IPS-15b (cell line): ENCODE measurements at regions not wholly inside any gene's neighbourhood (a gene's known extent, or its start where the extent isn't known, plus 50 kb on each side); places are given as distances from the start of the nearest gene placed in this dataset.

ENCODE experiments used
- H3K27me3 ChIP-seq: one replicate; pipeline ENCODE4 v1.6.1; 2013; ENCODE audit warnings: low read length; ENCODE audit not compliant: control insufficient read depth, insufficient read depth
- H3K36me3 ChIP-seq: one replicate; pipeline ENCODE4 v1.6.1; 2013; ENCODE audit warnings: low read length; ENCODE audit not compliant: control insufficient read depth, insufficient read depth
- H3K4me1 ChIP-seq: one replicate; pipeline ENCODE4 v1.6.1; 2013; ENCODE audit warnings: mild to moderate bottlenecking, low read length; ENCODE audit not compliant: control insufficient read depth, insufficient read depth
- H3K4me3 ChIP-seq: one replicate; pipeline ENCODE4 v1.5.1; 2013; ENCODE audit warnings: low read depth, low read length
- H3K9ac ChIP-seq: one replicate; pipeline ENCODE4 v1.6.1; 2013; ENCODE audit warnings: low read depth, mild to moderate bottlenecking, low read length
- H3K9me3 ChIP-seq: one replicate; pipeline ENCODE4 v1.6.1; 2013; ENCODE audit warnings: mild to moderate bottlenecking, low read length; ENCODE audit not compliant: control insufficient read depth, insufficient read depth

GRCh38 chr1:29916656-29917369, 680.5 kb downstream of the PTPRU start:
- Histone ChIP-seq H3K4me1 (no peaks in the 10 kb centered on the region), H3K9ac (no peak overlapping the region), H3K27me3 (no peaks in the 10 kb centered on the region), H3K4me3 (no peak overlapping the region), H3K36me3 (no peaks in the 10 kb centered on the region), H3K9me3 (no peaks in the 10 kb centered on the region)

- no peak overlapping the region for H3K4me3 ChIP-seq
- H3K4me1 ChIP-seq, result no peaks in the 10 kb centered on the region
- no peaks in the 10 kb centered on the region for H3K9me3 ChIP-seq
- no peaks in the 10 kb centered on the region for H3K27me3 ChIP-seq
- H3K36me3 ChIP-seq, result no peaks in the 10 kb centered on the region
- H3K9ac ChIP-seq, result no peak overlapping the region
Observed at GRCh38 chr1:29914936-29915335, 678.6 kb downstream of the PTPRU start.

- Histone ChIP-seq H3K4me3 (no peak overlapping the region), H3K27me3 (no peaks in the 10 kb centered on the region), H3K36me3 (no peaks in the 10 kb centered on the region), H3K4me1 (no peaks in the 10 kb centered on the region), H3K9ac (no peak overlapping the region), H3K9me3 (no peaks in the 10 kb centered on the region)
Observed at GRCh38 chr1:29912425-29912824, 676.1 kb downstream of the PTPRU start.

- Histone ChIP-seq H3K4me1 (no peaks in the 10 kb centered on the region), H3K27me3 (no peaks in the 10 kb centered on the region), H3K36me3 (no peaks in the 10 kb centered on the region), H3K4me3 (no peak overlapping the region), H3K9me3 (no peaks in the 10 kb centered on the region), H3K9ac (no peak overlapping the region)
Observed at GRCh38 chr1:29909962-29910361, 673.6 kb downstream of the PTPRU start.

GRCh38 chr1:29907596-29907995, 671.3 kb downstream of the PTPRU start:
- no peak overlapping the region for H3K9ac ChIP-seq
- H3K27me3 ChIP-seq, result no peaks in the 10 kb centered on the region
- no peaks in the 10 kb centered on the region for H3K36me3 ChIP-seq
- no peaks in the 10 kb centered on the region for H3K9me3 ChIP-seq
- no peak overlapping the region for H3K4me3 ChIP-seq
- no peaks in the 10 kb centered on the region for H3K4me1 ChIP-seq

- Histone ChIP-seq H3K9me3 (no peaks in the 10 kb centered on the region), H3K9ac (no peak overlapping the region), H3K4me3 (no peak overlapping the region), H3K4me1 (peaks cover 1% of the 10 kb centered on the region), H3K27me3 (no peaks in the 10 kb centered on the region), H3K36me3 (no peaks in the 10 kb centered on the region)
Observed at GRCh38 chr1:29906927-29907326, 670.6 kb downstream of the PTPRU start.

- no peak overlapping the region for H3K4me3 ChIP-seq
- no peak overlapping the region for H3K9ac ChIP-seq
- no peaks in the 10 kb centered on the region for H3K36me3 ChIP-seq
- no peaks in the 10 kb centered on the region for H3K9me3 ChIP-seq
- peaks cover 7% of the 10 kb centered on the region for H3K4me1 ChIP-seq
- no peaks in the 10 kb centered on the region for H3K27me3 ChIP-seq
Observed at GRCh38 chr1:29903548-29904166, 667.3 kb downstream of the PTPRU start.

GRCh38 chr1:29901624-29902325, 665.5 kb downstream of the PTPRU start:
- H3K9me3 ChIP-seq, result no peaks in the 10 kb centered on the region
- no peaks in the 10 kb centered on the region for H3K27me3 ChIP-seq
- H3K4me1 ChIP-seq, result peaks cover 7% of the 10 kb centered on the region
- H3K9ac ChIP-seq, result no peak overlapping the region
- no peaks in the 10 kb centered on the region for H3K36me3 ChIP-seq
- H3K4me3 ChIP-seq, result no peak overlapping the region

GRCh38 chr1:29900712-29901111, 664.4 kb downstream of the PTPRU start:
- no peak overlapping the region for H3K9ac ChIP-seq
- H3K9me3 ChIP-seq, result no peaks in the 10 kb centered on the region
- H3K36me3 ChIP-seq, result no peaks in the 10 kb centered on the region
- H3K4me3 ChIP-seq, result no peak overlapping the region
- H3K27me3 ChIP-seq, result no peaks in the 10 kb centered on the region
- peaks cover 7% of the 10 kb centered on the region for H3K4me1 ChIP-seq

GRCh38 chr1:29900104-29900679, 663.9 kb downstream of the PTPRU start:
- Histone ChIP-seq H3K4me1 (peaks cover 7% of the 10 kb centered on the region), H3K9me3 (no peaks in the 10 kb centered on the region), H3K36me3 (no peaks in the 10 kb centered on the region), H3K4me3 (no peak overlapping the region), H3K27me3 (no peaks in the 10 kb centered on the region), H3K9ac (no peak overlapping the region)

GRCh38 chr1:29896791-29897714, 660.7 kb downstream of the PTPRU start:
- no peaks in the 10 kb centered on the region for H3K27me3 ChIP-seq
- H3K4me3 ChIP-seq, result no peak overlapping the region
- H3K9me3 ChIP-seq, result no peaks in the 10 kb centered on the region
- H3K9ac ChIP-seq, result no peak overlapping the region
- H3K36me3 ChIP-seq, result no peaks in the 10 kb centered on the region
- H3K4me1 ChIP-seq, result peaks cover 7% of the 10 kb centered on the region
